ENCODE measurements at regions not wholly inside any gene's neighbourhood (a gene's known extent, or its start where the extent isn't known, plus 50 kb on each side); places are given as distances from the start of the nearest gene placed in this dataset.

GRCh38 chr18:42527766-42528165, 572.7 kb downstream of the PIK3C3 start:
- TF ChIP-seq CTCF (IDR thresholded peaks at IDR 0.05) (no peak), PBX3 (IDR thresholded peaks at IDR 0.05) (no peak), GABPA (IDR thresholded peaks at IDR 0.05; ENCODE audit: low read depth) (no peak), RAD21 (IDR thresholded peaks at IDR 0.05; ENCODE audit: low read length) (no peak), FOSL2 (IDR thresholded peaks at IDR 0.05; ENCODE audit: borderline replicate concordance, low read depth) (no peak), SMC3 (IDR thresholded peaks at IDR 0.05; ENCODE audit: low read depth, low read length) (no peak), TEAD4 (IDR thresholded peaks at IDR 0.05; ENCODE audit: borderline replicate concordance, insufficient read depth) (no peak), EZH2phosphoT487 (IDR thresholded peaks at IDR 0.05; ENCODE audit: borderline replicate concordance, low read depth) (no peak), POLR2AphosphoS5 (IDR thresholded peaks at IDR 0.05; ENCODE audit: low read depth, low read length) (no peak)
